ENCODE measurements at regions not wholly inside any gene's neighbourhood (a gene's known extent, or its start where the extent isn't known, plus 50 kb on each side); places are given as distances from the start of the nearest gene placed in this dataset.

GRCh38 chr9:109887079-109887478 is 107.1 kb downstream of the PALM2AKAP2 start:
- TF ChIP-seq TOX (CRISPR knock-in tag; IDR thresholded peaks at IDR 0.05; ENCODE audit: borderline replicate concordance) (no peak), ZFP3 (CRISPR knock-in tag; IDR thresholded peaks at IDR 0.05) (no peak), BACH2 (CRISPR knock-in tag; IDR thresholded peaks at IDR 0.05; ENCODE audit: borderline replicate concordance) (no peak), CREB5 (CRISPR knock-in tag; IDR thresholded peaks at IDR 0.05; ENCODE audit: low read depth) (no peak), TCF4 (CRISPR knock-in tag; IDR thresholded peaks at IDR 0.05; ENCODE audit: borderline replicate concordance) (no peak), ZNF565 (CRISPR knock-in tag; conservative IDR thresholded peaks at IDR 0.05; ENCODE audit: low read depth) (no peak), CSDC2 (CRISPR knock-in tag; IDR thresholded peaks at IDR 0.05) (no peak), SNAI2 (CRISPR knock-in tag; IDR thresholded peaks at IDR 0.05) (no peak), ZC3H10 (CRISPR knock-in tag; IDR thresholded peaks at IDR 0.05) (no peak), ESRRG (CRISPR knock-in tag; IDR thresholded peaks at IDR 0.05) (no peak), PPARA (CRISPR knock-in tag; IDR thresholded peaks at IDR 0.05; ENCODE audit: borderline replicate concordance) (no peak), TSHZ2 (CRISPR knock-in tag; IDR thresholded peaks at IDR 0.05) (no peak), ARNTL (CRISPR knock-in tag; IDR thresholded peaks at IDR 0.05; ENCODE audit: borderline replicate concordance, low read depth) (no peak)
